Thyroid gland (tissue), 4 donors: ENCODE measurements at regions not wholly inside any gene's neighbourhood (a gene's known extent, or its start where the extent isn't known, plus 50 kb on each side); places are given as distances from the start of the nearest gene placed in this dataset.

Experiments used
- POLR2A ChIP-seq, 2 donors: fragments of 450-650 bp; IDR thresholded peaks; one replicate each; pipeline ENCODE4 v1.6.1; 2017; ENCODE audit warnings: antibody characterized with exemption in 2 of 2, mild to moderate bottlenecking in 2 of 2, moderate library complexity in 1 of 2
- TF ChIP-seq, protein P1 (sequence below), 6 experiments: fragments of 200-600 bp in 3 of 6; fragments of 450-650 bp in 3 of 6; sonication (generic) in 3 of 6; IDR thresholded peaks; one replicate each; pipeline ENCODE4 v1.5.1; 2016 to 2019; ENCODE audit warnings: antibody characterized with exemption in 6 of 6, mild to moderate bottlenecking in 2 of 6, inconsistent platforms in 1 of 6, moderate library complexity in 1 of 6

DNA sequence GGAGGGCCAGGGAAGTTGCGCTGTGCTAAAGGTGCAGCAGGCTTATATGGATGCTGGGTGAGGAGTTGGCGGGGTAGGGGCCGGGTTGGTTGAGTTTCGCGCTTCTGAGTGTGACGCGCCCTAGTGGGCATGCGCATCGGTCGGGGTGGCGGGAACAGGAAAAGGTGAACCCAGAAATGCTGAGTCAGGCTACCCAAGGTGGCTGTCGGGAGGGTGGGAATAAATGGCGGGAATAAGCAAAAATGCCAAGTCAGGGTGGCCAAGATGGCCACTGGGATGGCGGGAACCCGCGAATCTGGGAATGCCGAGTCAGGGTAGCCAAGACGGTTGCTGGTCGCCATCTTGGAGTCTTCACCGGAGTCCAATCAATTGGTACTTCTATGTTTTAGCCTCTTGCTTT lies 580.0 kb downstream of the SUCLG1 start:
- TF ChIP-seq, protein P1, sequence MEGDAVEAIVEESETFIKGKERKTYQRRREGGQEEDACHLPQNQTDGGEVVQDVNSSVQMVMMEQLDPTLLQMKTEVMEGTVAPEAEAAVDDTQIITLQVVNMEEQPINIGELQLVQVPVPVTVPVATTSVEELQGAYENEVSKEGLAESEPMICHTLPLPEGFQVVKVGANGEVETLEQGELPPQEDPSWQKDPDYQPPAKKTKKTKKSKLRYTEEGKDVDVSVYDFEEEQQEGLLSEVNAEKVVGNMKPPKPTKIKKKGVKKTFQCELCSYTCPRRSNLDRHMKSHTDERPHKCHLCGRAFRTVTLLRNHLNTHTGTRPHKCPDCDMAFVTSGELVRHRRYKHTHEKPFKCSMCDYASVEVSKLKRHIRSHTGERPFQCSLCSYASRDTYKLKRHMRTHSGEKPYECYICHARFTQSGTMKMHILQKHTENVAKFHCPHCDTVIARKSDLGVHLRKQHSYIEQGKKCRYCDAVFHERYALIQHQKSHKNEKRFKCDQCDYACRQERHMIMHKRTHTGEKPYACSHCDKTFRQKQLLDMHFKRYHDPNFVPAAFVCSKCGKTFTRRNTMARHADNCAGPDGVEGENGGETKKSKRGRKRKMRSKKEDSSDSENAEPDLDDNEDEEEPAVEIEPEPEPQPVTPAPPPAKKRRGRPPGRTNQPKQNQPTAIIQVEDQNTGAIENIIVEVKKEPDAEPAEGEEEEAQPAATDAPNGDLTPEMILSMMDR (IDR thresholded peaks at IDR 0.05): no peak
- TF ChIP-seq POLR2A (IDR thresholded peaks at IDR 0.05): no peak
